NCI-H187 (cell line): ENCODE measurements at regions not wholly inside any gene's neighbourhood (a gene's known extent, or its start where the extent isn't known, plus 50 kb on each side); places are given as distances from the start of the nearest gene placed in this dataset.
A peak's percentile ranks its signal among the peaks of the same experiment; 100 is the strongest.

Experiments
- DNase-seq, 2 experiments: peaks; one replicate each; lab custom pipeline; 2025; lab: John Stamatoyannopoulos, UW

DNA sequence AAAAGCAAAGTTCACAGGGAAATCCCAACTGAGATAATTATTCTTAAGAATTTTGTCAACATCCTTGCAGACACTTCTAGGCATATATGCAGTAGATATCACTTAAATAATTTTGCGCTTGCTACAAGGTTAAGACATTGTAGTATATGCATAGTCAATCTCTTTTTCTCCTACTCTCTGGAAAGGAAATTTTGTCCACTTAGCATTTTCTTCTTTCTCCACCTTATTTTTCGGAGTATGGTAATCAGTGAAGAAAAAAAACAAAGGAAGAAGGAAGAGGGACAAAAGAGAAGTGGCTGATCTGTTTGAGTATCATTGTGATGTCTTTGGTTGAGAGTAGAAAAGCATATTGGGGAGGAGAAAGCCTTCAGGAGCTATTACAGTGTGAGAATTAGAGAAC lies 104.6 kb downstream of the LACC1 start:
- no peak for DNase-seq

DNA sequence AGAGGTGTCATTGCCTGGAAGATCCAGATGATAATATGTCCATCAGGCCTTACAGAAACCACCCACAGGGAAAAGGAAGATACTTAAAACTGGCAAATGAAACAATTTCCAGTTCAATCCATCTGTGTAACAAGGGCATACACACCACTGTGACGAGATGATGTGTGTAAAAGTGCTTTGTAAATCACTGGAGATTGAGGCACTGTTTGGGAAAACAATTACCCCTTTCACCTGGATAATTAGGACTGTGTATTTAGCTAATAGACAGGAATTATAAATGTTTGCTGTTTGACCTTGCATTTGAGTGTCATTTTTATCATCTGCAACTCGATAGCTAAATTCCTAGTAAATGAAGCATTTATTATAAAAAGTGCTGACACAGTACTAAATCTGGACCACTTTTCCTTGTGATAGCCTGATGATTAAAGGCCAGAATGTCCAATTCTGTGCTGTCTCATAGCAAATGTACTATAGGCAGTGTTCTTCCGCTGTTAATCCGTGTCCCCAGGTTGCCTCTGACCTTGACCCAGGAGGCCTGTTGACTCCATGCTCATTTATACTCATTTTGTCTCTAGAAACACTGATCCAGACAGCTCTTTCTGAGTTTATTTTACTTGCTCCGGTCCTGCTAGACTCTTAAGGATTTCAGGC lies 105.8 kb downstream of the LACC1 start:
- peak in 1 of 2 experiments; percentile 63 for DNase-seq

DNA sequence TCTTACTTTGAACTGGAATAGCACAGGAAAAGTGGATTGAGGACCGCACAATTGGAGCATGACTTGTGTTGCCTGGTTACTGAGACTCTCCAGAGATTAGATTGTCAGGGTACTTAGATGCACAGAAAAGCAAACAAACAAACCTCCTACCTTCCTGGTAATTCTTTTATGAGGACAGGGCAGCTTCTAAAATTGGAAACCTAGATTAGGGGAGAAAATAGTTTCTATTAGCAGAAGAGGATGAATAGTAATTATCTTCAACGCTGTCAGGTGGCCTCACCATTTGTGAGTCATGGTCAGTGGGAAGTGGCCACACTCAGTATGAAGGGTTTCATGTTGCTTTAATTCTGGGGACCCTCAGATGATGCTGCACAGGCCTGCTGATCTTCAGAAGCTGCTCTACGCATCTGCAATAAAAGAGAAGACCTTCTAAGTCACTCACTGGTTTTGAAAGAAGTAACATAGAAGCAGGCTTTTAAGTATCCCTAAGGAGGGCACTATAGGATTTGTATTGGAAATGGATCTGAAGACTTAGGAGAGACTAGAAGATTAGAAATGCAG lies 106.8 kb downstream of the LACC1 start:
- DNase-seq: peak; percentile 62 to 66

DNA sequence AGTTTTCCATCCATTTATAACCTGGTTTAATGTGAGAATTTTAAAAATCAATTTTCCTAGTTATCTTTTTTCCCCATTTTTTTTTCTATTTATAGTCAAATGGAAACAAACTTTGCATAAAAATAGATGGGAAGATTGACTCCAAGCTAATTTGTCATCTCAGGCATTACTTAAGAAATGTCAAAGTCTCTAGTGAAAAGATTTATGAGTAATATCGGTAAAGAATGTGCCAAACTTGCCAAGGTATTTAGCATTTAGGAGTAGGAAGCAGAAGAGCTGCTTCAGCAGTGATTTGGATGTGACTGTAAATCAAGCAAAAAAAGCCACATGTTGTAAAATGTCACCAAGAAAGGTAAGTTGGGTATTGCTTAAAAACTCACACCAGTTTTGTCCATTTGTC lies 108.6 kb downstream of the LACC1 start:
- no peak for DNase-seq

DNA sequence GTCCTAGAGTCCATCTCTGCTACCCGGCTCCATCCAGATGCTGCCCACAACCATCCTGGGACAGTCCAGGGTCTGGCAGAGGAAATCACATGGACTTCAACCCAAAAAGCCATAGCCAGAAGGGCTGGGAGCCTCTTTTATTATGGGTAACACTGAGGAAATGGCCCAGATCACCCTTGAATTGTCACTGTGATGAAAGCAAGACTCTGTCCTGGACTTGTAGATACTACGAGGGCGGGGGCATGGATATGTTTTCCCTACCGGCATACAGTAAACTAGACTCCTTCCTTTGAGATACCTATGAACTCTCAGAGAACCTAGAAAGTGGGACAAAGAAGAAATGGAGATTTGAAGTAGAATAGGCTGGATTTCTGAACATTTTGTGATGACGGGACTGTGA lies 110.3 kb downstream of the LACC1 start:
- DNase-seq: no peak

DNA sequence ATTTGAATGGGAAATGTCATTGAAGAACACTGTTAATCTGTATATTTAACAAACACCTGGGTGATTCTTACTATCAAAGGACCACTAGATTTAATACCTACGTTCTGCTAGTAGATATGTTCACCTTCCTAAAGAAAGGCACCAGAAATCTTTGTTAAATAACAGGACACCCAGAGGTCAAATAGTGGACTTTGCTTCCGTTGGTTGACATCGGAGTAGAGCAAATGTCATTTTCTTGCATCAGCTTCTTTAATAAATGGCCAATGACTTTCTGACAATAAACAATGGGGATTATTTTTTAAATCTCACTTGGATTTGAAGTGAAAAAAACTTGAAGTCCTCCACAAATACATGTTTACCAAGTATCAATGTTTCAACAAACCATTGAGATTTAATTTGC lies 111.1 kb downstream of the LACC1 start:
- DNase-seq: no peak

DNA sequence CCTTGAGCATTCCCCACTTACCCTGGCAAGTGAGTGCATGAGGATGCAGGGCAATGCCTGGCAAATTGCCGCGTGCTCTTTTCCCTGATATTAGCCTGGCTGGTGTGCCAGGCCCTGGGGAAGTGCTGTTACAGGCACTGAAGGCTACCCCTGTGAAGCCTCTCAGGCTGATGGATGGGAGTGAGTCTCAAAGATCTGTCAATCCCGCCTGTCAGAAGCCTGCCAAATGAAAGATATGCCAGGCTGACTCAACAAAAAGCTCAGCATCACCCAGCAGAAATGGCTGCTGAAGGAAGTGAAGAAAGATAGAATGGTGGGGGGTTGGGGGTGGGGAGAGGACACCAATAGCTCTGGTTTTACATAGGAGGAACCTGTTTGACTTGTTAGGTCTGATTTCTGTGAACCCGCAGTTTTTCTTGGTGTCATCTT lies 112.1 kb downstream of the LACC1 start:
- no peak for DNase-seq

DNA sequence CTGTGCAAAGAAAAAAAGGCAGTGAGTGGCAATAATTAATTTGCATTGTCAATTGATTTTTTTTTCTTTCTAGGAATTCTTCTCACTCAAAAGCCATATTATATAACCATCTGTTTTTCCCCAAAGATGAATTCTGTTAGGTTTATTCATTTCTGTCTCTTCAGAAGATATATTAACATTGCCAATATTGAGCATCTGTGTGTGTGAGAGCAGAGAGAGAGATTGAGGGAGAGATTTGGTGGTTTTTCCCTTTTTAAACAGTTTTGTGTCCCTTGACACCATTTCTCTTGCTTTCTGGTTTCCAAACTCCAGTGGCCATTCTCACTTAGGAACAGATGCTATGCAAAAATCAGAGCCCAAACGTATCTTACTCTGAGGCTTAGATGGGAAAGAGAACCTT lies 112.5 kb downstream of the LACC1 start:
- DNase-seq: no peak

DNA sequence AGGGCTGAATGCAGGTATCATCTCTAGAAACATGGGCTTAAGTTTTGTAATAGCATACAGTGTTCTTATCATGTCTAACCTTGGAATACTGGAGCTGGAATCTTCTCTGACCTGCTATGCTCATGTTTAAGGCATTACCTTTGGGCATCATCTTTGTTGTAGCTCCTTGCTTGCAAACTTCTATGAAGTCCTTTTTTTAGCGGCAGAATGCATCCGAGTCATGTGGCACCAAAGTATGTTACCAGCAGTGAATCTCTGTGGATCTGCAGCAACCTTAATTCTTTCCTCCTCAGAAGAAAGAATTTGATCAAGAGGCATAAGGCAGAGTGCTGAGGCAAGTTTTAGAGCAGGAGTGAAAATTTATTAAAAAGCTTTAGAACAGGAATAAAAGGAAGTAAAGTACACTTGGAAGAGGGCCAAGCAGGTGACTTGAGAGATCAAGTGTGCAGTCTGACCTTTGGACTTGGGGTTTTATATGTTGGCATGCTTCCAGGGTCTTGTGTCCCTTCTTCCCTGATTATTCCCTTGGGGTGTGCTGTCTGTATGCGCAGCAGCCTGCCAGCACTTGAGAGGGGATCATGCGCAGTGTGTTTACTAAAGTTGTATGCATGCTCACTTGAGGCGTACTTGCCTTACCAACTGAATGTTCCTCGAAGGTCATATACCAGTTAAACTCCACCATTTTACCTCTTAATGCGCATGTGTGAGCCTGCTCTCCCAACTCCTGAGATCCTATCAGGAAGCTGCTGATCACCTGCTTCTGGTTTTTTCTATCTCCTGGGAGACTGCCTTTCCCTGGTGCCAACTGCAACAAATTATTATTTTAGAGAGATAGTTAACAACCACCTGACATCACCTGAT lies 115.5 kb downstream of the LACC1 start:
- DNase-seq: no peak

DNA sequence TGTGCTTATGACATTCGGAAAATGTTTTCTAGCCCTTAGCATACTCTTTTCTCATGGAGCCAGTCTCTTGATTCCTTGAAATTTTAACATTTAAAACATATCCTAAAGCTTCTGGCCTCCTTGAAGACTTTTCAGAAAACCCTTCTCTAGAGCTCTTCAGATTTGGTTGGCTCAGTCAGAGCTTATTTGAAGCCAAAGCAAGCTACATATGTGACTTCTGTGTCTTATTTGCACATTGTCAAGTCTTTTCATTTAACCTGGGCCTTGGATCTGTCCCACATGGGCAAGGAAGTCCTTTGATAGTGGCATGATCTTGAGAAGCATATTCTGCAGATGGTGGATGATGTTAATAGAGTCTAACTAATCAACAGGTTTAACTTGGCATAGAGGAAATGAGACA lies 116.5 kb downstream of the LACC1 start:
- no peak for DNase-seq

DNA sequence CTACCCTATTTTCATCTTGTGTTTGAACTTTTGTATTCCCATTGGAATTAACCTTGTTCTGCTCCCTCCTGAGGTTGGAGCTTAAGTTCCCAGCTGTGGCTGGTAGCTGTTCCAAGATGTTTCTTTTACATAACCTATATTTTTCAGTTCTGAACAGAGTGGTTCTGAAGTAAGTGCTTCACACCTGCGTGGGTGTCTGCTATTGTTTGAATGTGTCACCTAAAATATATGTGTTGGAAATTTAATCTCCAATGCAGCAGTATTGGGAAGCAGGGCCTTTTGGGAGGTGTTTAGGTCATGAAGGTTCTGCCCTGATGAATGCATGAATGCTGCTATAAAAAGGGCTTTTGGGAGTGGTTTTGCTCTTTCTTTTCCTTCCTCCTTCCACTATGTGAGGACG lies 123.8 kb downstream of the LACC1 start:
- DNase-seq: no peak

DNA sequence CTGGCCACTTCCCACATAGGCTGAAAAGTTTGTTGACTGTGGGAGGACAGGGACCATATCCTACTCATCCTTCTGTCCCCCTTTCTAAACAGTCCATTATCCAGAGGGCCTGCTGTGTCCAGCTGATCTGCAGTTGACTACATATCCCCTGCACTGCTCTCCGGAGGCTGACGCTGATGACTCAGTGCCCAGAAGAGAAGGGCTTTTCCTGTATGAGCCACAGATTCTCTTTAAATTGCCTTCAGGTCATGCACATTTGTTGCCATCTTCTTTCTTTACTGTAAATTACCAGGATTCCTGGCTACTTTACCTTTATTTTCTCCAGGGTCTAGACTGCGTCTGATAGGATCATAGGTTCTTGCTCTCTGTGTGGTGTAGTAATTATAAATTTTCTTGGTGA lies 125.2 kb downstream of the LACC1 start:
- DNase-seq: no peak

DNA sequence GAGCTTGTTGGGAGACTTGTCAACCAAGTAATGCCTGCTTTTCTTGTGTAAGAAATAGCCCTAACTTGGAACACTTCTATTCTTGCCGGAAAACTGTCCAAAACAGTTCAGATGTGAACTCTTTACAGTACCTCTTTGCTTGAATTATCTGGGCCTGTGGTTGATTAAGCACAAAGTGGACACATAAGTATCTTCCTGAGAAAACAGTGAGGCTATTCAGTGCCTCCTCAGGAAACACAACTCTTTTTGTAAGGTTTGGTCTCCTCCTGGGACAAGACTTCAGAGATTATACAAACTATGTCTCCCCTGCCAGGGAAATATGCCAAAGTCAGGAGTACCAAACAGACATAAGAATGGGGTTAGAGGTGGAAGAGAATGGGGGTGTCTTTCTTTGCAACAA lies 127.7 kb downstream of the LACC1 start:
- DNase-seq: no peak

DNA sequence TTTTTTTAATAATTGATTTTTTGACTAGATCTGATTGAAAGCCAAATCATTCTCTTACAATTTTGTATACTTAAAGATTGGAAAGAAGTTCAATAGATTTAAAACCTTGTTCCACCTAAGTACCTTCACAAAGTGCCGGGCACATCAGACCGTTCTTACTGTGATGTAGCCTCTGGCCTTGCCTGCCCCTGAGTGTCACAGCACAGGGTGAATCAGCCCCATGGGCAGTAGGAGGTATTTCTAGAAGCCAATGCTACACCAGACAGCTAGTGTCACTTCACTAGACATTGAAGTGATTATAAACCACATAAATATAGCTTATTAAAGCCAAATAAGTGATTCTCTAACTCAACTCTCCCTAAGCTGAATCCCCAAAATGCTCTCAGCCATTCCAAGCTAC lies 131.3 kb downstream of the LACC1 start:
- DNase-seq: no peak

DNA sequence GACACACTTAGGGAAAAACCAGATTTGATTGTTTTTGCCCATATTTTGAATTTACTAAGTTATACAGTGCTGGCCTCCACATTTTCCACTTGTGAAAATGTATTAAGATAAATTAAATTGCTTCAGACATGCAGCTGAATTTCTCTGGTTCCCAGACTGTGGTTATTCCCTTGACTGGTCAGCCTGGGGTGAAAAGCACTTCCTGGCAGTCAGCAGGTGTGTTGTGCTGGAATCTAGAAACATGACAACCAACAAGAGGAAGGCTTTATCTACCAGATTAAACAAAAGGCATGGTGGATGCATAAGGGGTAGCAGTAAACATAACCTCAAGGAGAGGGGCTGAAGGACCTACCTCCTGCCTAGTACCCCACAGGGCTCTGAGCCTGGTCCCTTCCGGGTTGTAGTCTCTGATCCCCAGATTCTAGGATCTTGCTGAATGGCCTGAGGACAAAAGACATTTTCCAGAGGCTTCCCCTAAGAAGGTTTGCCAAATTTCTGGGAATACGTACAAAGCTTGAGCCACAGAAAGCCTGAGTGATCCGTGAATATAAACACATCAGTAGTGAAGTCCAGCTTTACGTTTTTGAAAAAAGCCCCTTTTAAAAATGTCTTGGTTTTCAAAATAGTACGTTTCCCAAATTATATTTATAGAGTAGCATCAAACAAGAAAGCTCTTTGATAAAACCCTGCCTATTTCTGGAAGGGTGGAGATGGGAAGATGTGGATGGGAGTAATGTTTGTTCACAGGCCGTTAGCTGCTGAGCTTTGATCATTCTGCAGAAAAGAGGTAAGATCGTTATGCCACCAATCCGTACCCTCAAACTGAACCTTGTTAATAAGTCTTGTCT lies 133.4 kb downstream of the LACC1 start:
- DNase-seq: no peak

DNA sequence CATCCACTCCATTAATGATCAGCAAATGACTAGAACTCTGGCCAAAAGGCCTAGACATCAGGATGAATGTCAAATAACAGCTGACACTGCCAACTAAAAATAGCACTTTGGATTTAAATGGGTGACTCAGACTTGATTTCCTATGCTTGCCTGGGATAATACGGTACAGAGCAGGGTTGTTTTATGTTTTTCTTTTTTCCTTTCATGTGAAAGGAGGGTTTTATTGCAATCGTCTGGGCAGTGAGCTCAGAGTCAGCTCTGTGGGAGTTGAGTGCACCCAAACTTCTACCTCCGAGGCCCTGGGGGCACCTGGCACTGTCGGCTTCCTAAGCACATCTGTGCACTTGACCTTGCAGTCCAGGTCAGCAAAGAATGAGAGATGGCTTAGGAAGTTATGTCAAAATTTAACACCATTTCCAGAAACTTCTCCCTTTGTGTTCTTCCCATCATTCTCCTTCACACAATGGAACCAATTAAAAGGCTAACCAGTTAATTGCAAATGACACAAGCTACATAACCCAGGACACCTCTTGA lies 134.1 kb downstream of the LACC1 start:
- no peak for DNase-seq

DNA sequence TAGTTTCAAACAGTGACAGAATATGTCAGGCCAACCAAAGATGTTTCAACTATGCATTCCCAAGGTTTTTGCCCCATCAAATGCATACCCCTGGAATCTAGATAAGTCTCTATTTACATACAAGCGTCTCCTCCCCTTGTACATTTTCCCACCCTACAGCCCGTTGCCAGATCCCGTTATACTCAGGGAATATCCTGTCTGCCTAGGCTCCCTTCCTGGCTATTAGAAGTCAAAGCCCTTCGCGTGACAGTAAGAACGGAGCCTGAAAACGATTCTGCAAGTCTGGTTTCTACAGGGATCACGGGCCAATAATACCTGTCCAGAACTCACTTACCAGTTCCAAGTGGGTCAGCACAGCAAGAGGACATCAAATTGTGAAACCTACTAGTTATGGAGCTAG lies 134.8 kb downstream of the LACC1 start:
- no peak for DNase-seq

DNA sequence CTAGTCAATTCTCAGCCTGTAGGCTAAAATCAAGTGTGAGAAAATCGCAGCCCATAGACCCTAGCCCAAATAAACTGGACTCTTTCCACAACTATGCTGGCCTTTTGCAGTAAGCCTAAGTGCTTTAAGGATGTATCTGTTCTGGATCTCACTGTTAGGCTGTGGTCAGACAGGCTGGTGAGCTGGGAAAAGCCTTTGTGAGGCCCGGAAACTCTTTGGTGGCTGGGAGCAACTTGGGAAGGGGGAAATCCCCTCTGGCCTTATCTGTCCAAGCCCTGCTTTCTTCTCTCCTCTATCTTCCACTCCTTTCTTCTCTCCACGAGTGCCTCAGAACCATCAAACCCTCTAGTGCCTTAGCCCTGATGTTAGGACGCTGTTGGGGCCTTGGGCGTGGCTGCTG lies 135.4 kb downstream of the LACC1 start:
- no peak for DNase-seq

DNA sequence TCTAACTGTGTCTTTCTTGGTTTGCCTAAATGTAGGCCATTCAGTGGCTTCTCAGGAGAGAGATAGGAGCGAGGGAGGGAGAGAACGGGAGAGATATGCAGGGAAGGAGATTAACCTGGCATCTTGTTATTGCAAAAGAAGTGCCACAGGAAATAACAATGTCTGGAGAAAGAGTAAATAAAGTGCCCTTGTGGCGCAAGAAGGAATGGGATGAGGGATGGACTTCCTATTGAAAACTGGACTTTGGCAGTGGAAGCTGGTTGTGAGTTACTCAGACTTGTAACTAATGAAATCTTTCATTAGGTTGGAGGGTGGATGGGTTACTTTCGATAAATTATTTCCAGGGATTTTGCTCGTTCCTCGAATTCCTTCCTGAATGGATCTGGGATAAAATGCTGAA lies 136.1 kb downstream of the LACC1 start:
- no peak for DNase-seq

DNA sequence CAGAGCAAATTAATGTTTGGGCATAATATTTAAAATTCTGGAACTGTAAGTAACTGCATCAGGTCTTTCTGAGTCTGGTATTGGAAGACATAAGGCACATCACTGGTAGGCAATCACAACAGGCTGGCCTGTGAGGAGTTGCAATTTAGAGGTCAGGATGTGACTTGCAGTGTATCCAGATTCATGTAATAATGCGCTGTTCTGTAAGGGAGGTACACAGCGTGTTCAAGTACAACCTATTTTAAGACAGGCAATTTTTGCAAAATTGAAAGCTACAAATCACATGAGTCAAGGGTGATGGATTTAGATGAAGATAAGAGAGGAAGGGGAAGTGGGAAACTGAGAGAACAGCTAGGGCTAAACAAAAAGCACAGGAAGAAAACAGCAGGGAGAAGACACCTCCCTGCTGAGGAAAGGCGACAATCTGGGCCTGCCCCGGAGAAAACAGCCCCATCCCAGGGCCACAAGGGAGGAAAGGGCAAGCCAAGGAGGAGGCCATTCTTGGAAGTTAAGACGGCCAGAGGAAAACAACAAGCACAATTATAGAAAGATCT lies 138.1 kb downstream of the LACC1 start:
- DNase-seq: no peak

DNA sequence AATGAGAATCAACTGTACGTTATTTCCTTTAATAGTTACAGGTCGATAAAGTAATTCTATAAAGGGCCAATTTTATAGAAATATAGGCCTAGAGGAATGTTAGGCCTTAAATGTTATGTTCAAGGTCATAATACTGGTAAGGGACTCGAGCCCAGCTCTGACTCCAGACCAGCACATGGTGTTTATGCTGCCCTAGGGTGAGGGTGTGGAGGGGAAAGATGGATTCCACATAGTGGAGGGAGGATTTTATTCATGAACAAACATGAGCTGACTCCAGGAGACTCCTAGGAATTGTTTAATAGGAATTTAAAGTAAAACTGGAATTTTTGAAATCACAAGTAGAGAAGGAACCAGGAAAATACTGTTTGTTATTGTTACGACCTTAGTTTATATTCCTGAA lies 139.9 kb downstream of the LACC1 start:
- DNase-seq: no peak

DNA sequence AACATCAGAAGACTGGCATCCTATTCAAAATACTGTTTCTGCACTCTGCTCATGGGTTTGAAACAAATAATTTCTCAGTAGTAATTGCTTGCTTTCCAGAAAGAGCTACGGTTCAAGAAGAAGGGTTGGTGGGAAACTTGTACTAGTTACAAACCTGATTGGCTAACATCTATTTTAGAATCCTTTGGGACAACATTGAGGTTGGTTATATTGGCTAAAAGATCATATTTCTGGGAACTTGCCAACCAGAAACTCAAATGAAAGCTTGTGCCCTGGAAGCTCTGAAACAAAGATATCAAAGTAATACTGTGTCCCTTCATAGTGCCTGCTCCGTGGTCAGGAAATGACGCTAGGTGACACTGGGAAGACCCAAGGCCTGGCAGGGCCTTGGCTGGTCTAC lies 141.7 kb downstream of the LACC1 start:
- DNase-seq: no peak
